PC-9 (cell line): ENCODE measurements at regions not wholly inside any gene's neighbourhood (a gene's known extent, or its start where the extent isn't known, plus 50 kb on each side); places are given as distances from the start of the nearest gene placed in this dataset.

Experiments used
- BruUV-seq: library from RNA; stranded (reverse); fragments of 400-500 nt; replicated peaks from 2 replicates; lab custom pipeline; 2021; lab: Mats Ljungman, UMichigan
- CTCF ChIA-PET: fragments of 300-600 bp; sonication (Branson Sonifier 250); formaldehyde crosslinking; loops from one replicate; lab custom pipeline; 2022; ENCODE audit warnings: antibody characterized with exemption; lab: Charles Lee
- POLR2A ChIA-PET: fragments of 300-600 bp; sonication (Branson Sonifier 250); formaldehyde crosslinking; loops from one replicate; lab custom pipeline; 2022; ENCODE audit warnings: antibody characterized with exemption; ENCODE audit not compliant: unreplicated experiment; lab: Charles Lee
- DNase-seq, 2 experiments: peaks; one replicate each; pipeline versions ENCODE4 v3.0.0 to v3.0.0-alpha.2; 2015 to 2022; ENCODE audit warnings: mixed read lengths in 1 of 2
- H2AFZ ChIP-seq: fragments of 200-600 bp; sonication (generic); 2 replicates; pipeline ENCODE4 v1.8.1; 2017; ENCODE audit warnings: antibody characterized with exemption
- H3F3A ChIP-seq: fragments of 200-600 bp; sonication (generic); 2 replicates; pipeline ENCODE4 v1.8.1; 2017; ENCODE audit warnings: antibody characterized with exemption, mild to moderate bottlenecking, low read depth; ENCODE audit not compliant: insufficient read depth
- H3K27ac ChIP-seq: fragments of 200-600 bp; sonication (generic); 2 replicates; pipeline ENCODE4 v1.6.1; 2016; ENCODE audit warnings: mixed run types
- H3K27me3 ChIP-seq: fragments of 200-600 bp; sonication (generic); 2 replicates; pipeline ENCODE4 v1.6.1; 2016; ENCODE audit warnings: low read depth, mixed run types; ENCODE audit not compliant: insufficient read depth
- H3K36me3 ChIP-seq: fragments of 200-600 bp; sonication (generic); 2 replicates; pipeline ENCODE4 v1.6.1; 2016; ENCODE audit warnings: low read depth, mixed run types
- H3K4me1 ChIP-seq: fragments of 200-600 bp; sonication (generic); replicated peaks from 2 replicates; pipeline ENCODE4 v1.6.1; 2016; ENCODE audit warnings: mixed run types; ENCODE audit not compliant: insufficient read depth
- H3K4me2 ChIP-seq: fragments of 200-600 bp; sonication (generic); 2 replicates; pipeline ENCODE4 v1.6.1; 2017; ENCODE audit warnings: mixed run types
- H3K4me3 ChIP-seq: fragments of 200-600 bp; sonication (generic); 2 replicates; pipeline ENCODE4 v1.6.1; 2016; ENCODE audit warnings: mixed run types
- H3K79me2 ChIP-seq: fragments of 200-600 bp; sonication (generic); 2 replicates; pipeline ENCODE4 v1.6.1; 2017; ENCODE audit warnings: low read depth, mixed run types
- H3K9me2 ChIP-seq: fragments of 200-600 bp; sonication (generic); 2 replicates; pipeline ENCODE4 v1.8.1; 2017; ENCODE audit warnings: mild to moderate bottlenecking; ENCODE audit not compliant: insufficient read depth
- H3K9me3 ChIP-seq: fragments of 200-600 bp; sonication (generic); 2 replicates; pipeline ENCODE4 v1.8.1; 2016; ENCODE audit warnings: low read depth; ENCODE audit not compliant: insufficient read depth
- H4K20me1 ChIP-seq: fragments of 200-600 bp; sonication (generic); 2 replicates; pipeline ENCODE4 v1.8.1; 2017; ENCODE audit not compliant: insufficient read depth
- EZH2 ChIP-seq: fragments of 200-600 bp; sonication (generic); IDR thresholded peaks from 2 replicates; pipeline ENCODE4 v1.8.0; 2017; ENCODE audit warnings: antibody characterized with exemption, low read depth
- intact Hi-C: fragments of 100-400 bp; cut with micrococcal nuclease; formaldehyde crosslinking; loops from one replicate; pipeline ENCODE4 v1.10.0; 2022; ENCODE audit not compliant: unreplicated experiment
- TF ChIP-seq, protein P1 (sequence below): fragments of 200-600 bp; sonication (generic); conservative IDR thresholded peaks from 2 replicates; pipeline ENCODE4 v1.6.1; 2017; ENCODE audit warnings: mixed run types, antibody characterized with exemption, mild to moderate bottlenecking, moderate library complexity

DNA sequence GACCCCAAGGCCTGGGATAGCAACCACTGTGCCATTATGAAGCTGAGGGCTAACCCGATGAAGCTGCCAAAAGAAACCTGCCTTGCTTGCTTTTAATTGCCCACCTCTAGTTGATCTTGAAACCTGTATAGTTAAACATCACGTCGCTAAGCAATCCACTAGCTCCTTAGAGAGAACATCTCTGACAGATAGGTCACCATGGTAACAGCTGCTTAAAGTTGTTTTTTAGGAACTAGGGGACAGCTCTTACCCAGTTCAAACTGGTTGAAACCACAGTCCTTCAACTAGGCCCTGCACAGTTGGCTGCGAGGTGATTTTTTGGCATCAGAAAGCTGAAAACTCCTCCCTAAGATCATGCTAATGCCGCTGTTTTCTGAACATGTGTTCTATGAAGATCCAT, 135.7 kb downstream of the EBLN2 start:
- H3K36me3 ChIP-seq = no peaks in the 10 kb centered on the region
- intact Hi-C loops = no loop called here
- H3K9me3 ChIP-seq = no peaks in the 10 kb centered on the region
- no peaks in the 10 kb centered on the region for H3K9me2 ChIP-seq
- H3K4me1 ChIP-seq = no peaks in the 10 kb centered on the region
- no peak for DNase-seq
- H3K4me2 ChIP-seq = no peak overlapping the region
- TF ChIP-seq, protein P1, sequence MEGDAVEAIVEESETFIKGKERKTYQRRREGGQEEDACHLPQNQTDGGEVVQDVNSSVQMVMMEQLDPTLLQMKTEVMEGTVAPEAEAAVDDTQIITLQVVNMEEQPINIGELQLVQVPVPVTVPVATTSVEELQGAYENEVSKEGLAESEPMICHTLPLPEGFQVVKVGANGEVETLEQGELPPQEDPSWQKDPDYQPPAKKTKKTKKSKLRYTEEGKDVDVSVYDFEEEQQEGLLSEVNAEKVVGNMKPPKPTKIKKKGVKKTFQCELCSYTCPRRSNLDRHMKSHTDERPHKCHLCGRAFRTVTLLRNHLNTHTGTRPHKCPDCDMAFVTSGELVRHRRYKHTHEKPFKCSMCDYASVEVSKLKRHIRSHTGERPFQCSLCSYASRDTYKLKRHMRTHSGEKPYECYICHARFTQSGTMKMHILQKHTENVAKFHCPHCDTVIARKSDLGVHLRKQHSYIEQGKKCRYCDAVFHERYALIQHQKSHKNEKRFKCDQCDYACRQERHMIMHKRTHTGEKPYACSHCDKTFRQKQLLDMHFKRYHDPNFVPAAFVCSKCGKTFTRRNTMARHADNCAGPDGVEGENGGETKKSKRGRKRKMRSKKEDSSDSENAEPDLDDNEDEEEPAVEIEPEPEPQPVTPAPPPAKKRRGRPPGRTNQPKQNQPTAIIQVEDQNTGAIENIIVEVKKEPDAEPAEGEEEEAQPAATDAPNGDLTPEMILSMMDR = no peak
- no peak for TF ChIP-seq EZH2
- no peak overlapping the region for H3K27ac ChIP-seq
- H2AFZ ChIP-seq = no peak overlapping the region
- peaks cover 11% of the 10 kb centered on the region; the same call in 1 of the 2 replicates for H3K27me3 ChIP-seq
- no peak overlapping the region for H3K4me3 ChIP-seq
- POLR2A ChIA-PET = no interaction called here
- H4K20me1 ChIP-seq = no peaks in the 10 kb centered on the region
- no peaks in the 10 kb centered on the region for H3K79me2 ChIP-seq
- BruUV-seq = no TSS peak
- no peaks in the 10 kb centered on the region for H3F3A ChIP-seq
- CTCF ChIA-PET = no interaction called here

DNA sequence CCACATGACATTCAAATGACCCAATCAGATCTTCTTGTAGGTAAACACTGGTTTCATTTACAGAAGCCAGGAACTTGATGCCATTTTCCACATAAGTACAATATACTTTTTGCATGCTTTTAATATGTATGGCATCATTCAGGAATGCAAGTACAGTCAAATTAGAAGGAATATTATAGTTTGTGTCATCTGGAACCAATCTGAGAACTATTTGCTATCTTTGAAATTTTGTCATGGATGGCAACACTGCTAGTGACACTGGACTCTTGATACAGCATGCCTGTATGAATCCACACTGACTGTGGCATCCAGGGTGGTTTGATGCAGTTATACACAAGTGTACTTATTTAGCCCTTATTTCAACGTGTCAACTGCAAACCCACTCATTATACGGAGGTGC, 141.6 kb downstream of the EBLN2 start:
- ChIA-PET POLR2A (no interaction called here), CTCF (no interaction called here)
- H3K36me3 ChIP-seq = no peaks in the 10 kb centered on the region
- TF ChIP-seq EZH2 = no peak
- TF ChIP-seq, protein P1 = no peak
- no peaks in the 10 kb centered on the region for H3K9me3 ChIP-seq
- H3K79me2 ChIP-seq = no peaks in the 10 kb centered on the region
- H3K27ac ChIP-seq = no peak overlapping the region
- no TSS peak for BruUV-seq
- H3F3A ChIP-seq = no peaks in the 10 kb centered on the region
- H3K4me3 ChIP-seq = no peak overlapping the region
- no peaks in the 10 kb centered on the region for H4K20me1 ChIP-seq
- H3K27me3 ChIP-seq = peaks cover 11% of the 10 kb centered on the region; the same call in 1 of the 2 replicates
- H3K4me1 ChIP-seq = no peaks in the 10 kb centered on the region
- intact Hi-C loops = no loop called here
- no peaks in the 10 kb centered on the region for H3K9me2 ChIP-seq
- no peak overlapping the region for H3K4me2 ChIP-seq
- no peak for DNase-seq
- no peak overlapping the region for H2AFZ ChIP-seq

DNA sequence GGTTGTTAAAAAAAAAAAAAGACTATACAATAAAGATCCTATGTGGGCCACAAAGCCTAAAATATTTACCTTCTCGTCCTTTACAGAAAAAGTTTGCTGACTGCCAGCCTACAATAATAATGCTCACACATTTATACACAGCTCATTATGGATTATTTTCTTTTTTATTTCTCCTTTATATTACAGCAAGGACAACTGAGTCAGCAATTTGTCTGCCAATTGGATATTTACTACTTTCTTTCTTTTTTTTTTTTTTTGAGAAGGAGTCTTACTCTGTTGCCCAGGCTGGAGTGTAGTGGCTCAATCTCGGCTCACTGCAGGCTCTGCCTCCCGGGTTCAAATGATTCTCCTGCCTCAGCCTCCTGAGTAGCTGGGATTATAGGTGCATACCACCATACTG, 142.2 kb downstream of the EBLN2 start:
- Histone ChIP-seq H3F3A (no peaks in the 10 kb centered on the region), H4K20me1 (no peaks in the 10 kb centered on the region), H3K79me2 (no peaks in the 10 kb centered on the region), H3K9me2 (no peaks in the 10 kb centered on the region), H2AFZ (no peak overlapping the region), H3K4me2 (no peak overlapping the region), H3K27me3 (peaks cover 10% of the 10 kb centered on the region; the same call in 1 of the 2 replicates), H3K27ac (no peak overlapping the region), H3K4me1 (no peaks in the 10 kb centered on the region), H3K4me3 (no peak overlapping the region), H3K9me3 (no peaks in the 10 kb centered on the region), H3K36me3 (no peaks in the 10 kb centered on the region)
- no peak for DNase-seq
- ChIA-PET POLR2A (no interaction called here), CTCF (no interaction called here)
- no TSS peak for BruUV-seq
- TF ChIP-seq, protein P1 = no peak
- no peak for TF ChIP-seq EZH2
- intact Hi-C loops = no loop called here
